22Rv1 (cell line): ENCODE measurements at regions not wholly inside any gene's neighbourhood (a gene's known extent, or its start where the extent isn't known, plus 50 kb on each side); places are given as distances from the start of the nearest gene placed in this dataset.

Experiments used
- H3K27ac ChIP-seq: fragments of 450-650 bp; 2 replicates; pipeline ENCODE4 v1.5.1; 2017
- ZFX ChIP-seq: fragments of 450-650 bp; IDR thresholded peaks from 2 replicates; pipeline ENCODE4 v1.6.1; 2017; ENCODE audit warnings: antibody characterized with exemption, borderline replicate concordance
- TF ChIP-seq, protein P1 (sequence below): fragments of 450-650 bp; IDR thresholded peaks from 2 replicates; pipeline ENCODE4 v1.5.1; 2017; ENCODE audit warnings: mild to moderate bottlenecking

DNA sequence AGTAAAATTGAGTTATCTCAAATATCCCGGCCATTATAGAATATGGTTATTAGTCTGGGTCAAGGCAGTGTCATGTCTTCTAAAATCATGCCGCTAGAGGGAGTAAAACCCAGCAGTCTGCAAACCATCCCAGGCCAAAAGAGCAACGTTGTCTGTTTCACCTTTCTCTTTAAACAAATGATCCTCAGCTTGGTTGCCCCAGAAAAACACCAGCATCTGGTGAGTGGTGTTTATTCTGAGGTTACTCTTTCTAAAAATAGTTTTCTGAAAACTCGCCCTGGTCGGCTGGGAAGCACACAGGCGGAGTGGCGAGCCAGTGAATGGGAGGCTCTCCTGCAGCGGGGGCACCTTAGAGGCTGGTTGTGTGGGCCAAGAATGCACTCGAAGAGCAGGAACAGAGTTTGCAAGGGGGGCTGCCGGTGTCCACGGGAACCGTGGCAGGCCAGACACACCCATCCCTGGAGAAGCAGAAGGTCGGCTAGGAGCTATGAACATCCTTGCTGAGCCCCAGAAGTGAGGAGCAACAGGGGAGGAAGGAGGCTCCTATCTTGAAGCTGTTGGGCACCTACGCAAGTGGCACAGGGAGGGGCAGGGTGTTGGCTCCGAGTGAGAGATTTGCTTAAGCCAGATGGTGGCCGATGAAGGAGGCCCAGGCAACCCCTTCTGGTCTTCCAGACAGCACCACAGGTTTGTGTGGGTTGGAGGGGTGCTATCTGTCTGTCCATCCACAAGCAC is 297.1 kb downstream of the ETS1 start:
- H3K27ac ChIP-seq, result no peak overlapping the region
- TF ChIP-seq, protein P1, sequence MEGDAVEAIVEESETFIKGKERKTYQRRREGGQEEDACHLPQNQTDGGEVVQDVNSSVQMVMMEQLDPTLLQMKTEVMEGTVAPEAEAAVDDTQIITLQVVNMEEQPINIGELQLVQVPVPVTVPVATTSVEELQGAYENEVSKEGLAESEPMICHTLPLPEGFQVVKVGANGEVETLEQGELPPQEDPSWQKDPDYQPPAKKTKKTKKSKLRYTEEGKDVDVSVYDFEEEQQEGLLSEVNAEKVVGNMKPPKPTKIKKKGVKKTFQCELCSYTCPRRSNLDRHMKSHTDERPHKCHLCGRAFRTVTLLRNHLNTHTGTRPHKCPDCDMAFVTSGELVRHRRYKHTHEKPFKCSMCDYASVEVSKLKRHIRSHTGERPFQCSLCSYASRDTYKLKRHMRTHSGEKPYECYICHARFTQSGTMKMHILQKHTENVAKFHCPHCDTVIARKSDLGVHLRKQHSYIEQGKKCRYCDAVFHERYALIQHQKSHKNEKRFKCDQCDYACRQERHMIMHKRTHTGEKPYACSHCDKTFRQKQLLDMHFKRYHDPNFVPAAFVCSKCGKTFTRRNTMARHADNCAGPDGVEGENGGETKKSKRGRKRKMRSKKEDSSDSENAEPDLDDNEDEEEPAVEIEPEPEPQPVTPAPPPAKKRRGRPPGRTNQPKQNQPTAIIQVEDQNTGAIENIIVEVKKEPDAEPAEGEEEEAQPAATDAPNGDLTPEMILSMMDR, result peak; percentile 88
- TF ChIP-seq ZFX, result no peak

DNA sequence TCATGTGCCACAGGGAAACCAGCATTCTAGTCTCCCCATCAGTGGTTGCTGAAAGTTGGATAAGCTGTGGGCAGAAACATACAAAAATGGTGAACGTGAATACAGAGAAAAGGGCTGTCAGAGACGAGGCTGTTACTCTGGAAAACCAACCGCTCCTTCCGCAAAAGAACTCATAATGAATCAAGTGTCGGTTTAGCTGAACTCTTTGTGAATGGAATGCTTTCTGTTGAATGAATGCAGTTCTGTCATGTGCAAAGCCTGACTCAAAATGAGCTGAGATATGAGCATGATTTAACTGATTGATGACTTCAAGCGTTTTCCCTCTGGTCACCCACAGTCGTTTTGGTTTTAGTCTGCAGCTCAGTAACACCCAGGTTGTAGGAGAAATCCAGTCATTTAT is 298.3 kb downstream of the ETS1 start:
- no peak overlapping the region for H3K27ac ChIP-seq
- no peak for TF ChIP-seq ZFX
- TF ChIP-seq, protein P1, result no peak

DNA sequence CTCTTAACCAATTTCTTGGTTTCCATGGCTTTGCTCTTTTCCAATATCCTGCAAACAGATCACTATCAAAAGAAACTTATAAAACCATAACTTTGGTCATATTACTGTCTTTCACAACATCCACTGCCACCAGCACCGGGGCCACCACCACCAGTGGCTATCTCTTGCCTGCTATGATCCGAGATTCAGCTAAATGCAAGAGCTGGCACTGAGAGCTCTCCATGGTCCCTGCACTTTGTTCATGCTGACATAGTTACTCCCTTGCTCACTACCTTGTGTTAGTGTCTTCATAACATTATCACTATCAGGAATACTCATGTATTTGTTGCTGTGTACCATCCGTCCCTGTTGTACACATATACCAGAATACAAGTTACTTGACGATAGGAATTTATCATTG is 299.0 kb downstream of the ETS1 start:
- no peak overlapping the region for H3K27ac ChIP-seq
- TF ChIP-seq, protein P1, result no peak
- no peak for TF ChIP-seq ZFX

DNA sequence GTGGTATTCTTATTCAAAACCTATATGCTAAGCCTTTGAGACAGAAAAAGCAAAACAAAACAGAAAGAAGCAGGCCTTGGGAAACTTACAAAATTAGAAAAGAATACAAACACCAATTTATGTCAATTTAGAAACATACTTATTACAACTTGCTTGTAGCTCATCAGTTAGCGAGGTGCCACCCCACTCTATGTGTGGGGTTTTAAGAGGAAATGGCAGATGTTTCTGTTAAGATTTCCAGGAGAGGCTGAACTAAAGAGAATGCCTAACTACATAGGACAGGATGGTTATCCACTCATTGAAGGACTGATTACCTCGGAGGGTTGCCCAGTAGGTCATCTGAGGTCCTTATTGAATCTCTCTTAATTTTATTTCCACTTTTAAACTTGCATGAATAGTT is 302.0 kb downstream of the ETS1 start:
- TF ChIP-seq, protein P1, result no peak
- no peak for TF ChIP-seq ZFX
- H3K27ac ChIP-seq, result no peak overlapping the region

DNA sequence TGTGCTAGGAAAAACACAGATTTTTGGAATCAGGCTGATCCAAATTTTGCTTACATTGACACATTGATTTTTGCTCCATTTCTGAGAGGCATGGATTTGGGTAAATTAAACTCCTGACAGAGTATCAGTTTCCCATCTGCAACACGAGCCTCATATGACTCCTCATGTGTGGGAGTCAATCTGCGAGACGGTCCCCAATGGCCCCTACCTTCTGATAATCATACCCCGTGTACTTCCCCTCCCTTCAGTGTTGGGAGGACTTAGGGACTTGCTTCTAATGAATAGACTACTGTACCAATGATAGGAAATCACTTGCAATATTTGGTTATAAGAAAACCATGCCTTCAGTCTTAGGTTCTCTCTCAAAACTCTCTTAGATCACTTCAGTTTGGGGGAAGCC is 302.7 kb downstream of the ETS1 start:
- no peak for TF ChIP-seq ZFX
- TF ChIP-seq, protein P1, result no peak
- H3K27ac ChIP-seq, result no peak overlapping the region

DNA sequence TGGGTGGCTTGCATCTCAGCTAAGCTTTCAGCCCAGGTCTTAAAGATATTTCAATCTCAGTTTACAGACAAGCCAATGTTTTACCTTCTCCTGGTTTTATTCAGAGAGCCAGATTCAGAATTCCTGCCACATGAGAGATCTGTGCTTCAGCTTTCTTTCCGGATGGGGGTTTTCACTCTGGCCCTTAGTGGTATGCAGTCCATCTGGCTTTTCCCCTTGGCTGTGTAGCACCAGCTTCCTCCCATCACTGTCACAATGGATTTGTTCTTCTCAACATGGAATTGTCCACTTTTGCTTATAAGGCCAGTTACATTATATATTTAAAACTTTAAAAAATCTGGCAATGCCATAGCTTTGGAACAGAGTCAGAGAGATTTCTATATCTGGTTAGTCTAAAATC is 303.9 kb downstream of the ETS1 start:
- no peak overlapping the region for H3K27ac ChIP-seq
- TF ChIP-seq, protein P1, result no peak
- TF ChIP-seq ZFX, result no peak

DNA sequence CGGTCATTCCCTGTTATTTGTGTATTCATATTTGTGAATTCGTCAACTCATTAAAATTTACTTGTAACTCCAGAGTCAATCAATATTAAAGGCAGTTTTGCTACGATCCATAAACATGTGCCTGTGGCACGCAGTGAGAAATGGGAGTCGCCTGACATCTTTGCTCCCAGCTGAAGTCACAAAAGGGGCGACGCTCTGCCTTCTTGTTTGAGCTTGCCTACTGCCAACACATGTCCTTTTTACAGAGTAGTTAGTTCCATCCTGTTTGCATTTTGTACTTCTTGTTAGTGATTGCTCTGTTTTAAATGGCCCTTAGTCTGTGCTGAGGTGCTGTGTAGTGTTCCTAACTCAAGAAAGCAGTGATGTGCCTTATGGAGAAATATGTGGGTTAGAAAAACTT is 305.3 kb downstream of the ETS1 start:
- TF ChIP-seq, protein P1, result no peak
- TF ChIP-seq ZFX, result no peak
- H3K27ac ChIP-seq, result no peak overlapping the region
